SU-DHL-6 (cell line): ENCODE measurements at regions not wholly inside any gene's neighbourhood (a gene's known extent, or its start where the extent isn't known, plus 50 kb on each side); places are given as distances from the start of the nearest gene placed in this dataset.

Experiments
- H2AFZ ChIP-seq: fragments of 200-600 bp; sonication (generic); 2 replicates; pipeline ENCODE4 v1.6.1; 2014; ENCODE audit warnings: low read depth, mild to moderate bottlenecking, moderate library complexity, mixed read lengths, antibody characterized with exemption, low read length; ENCODE audit not compliant: severe bottlenecking
- H3F3A ChIP-seq: fragments of 200-600 bp; shearing (Covaris generic); 2 replicates; pipeline ENCODE4 v1.6.0; 2016; ENCODE audit warnings: antibody characterized with exemption, mild to moderate bottlenecking; ENCODE audit not compliant: insufficient read depth
- H3K27ac ChIP-seq: fragments of 200-600 bp; sonication (generic); 2 replicates; pipeline ENCODE4 v1.5.1; 2016; ENCODE audit warnings: low read depth, mild to moderate bottlenecking, low read length, moderate library complexity, mixed read lengths
- H3K27me3 ChIP-seq: fragments of 200-600 bp; sonication (generic), shearing (Covaris generic); 2 replicates; pipeline ENCODE4 v1.6.0; 2014; ENCODE audit warnings: mild to moderate bottlenecking, low read length
- H3K36me3 ChIP-seq: fragments of 200-600 bp; sonication (generic); 2 replicates; pipeline ENCODE4 v1.6.1; 2014; ENCODE audit warnings: mild to moderate bottlenecking, low read length, mixed read lengths
- H3K4me2 ChIP-seq: fragments of 300-600, 200-600 bp; shearing (Covaris generic), sonication (generic); 2 replicates; pipeline ENCODE4 v1.6.0; 2014; ENCODE audit warnings: low read length, low read depth, mild to moderate bottlenecking; ENCODE audit not compliant: poor library complexity, severe bottlenecking
- H3K4me3 ChIP-seq: fragments of 200-600 bp; sonication (generic); 2 replicates; pipeline ENCODE4 v1.5.1; 2014; ENCODE audit warnings: antibody characterized with exemption, low read length, mild to moderate bottlenecking, mixed read lengths; ENCODE audit not compliant: insufficient read depth, poor library complexity, severe bottlenecking
- H3K79me2 ChIP-seq: fragments of 200-600 bp; sonication (generic); 2 replicates; pipeline ENCODE4 v1.6.1; 2014; ENCODE audit warnings: mild to moderate bottlenecking, low read length, moderate library complexity; ENCODE audit not compliant: insufficient read depth
- H3K9ac ChIP-seq: fragments of 200-600 bp; sonication (generic); 2 replicates; pipeline ENCODE4 v1.7.0; 2014; ENCODE audit warnings: mild to moderate bottlenecking, low read length
- H3K9me2 ChIP-seq: fragments of 200-600 bp; sonication (generic); replicated peaks from 2 replicates; pipeline ENCODE4 v1.6.1; 2014; ENCODE audit warnings: low read length; ENCODE audit not compliant: insufficient read depth
- H3K9me3 ChIP-seq: fragments of 200-600 bp; sonication (generic); 2 replicates; pipeline ENCODE4 v1.6.1; 2014; ENCODE audit warnings: low read length, mixed read lengths; ENCODE audit not compliant: insufficient read depth
- H4K20me1 ChIP-seq: fragments of 200-600 bp; sonication (generic); 2 replicates; pipeline ENCODE4 v1.6.1; 2014; ENCODE audit warnings: low read depth, mild to moderate bottlenecking, antibody characterized with exemption, low read length, moderate library complexity, mixed read lengths
- CTCF ChIP-seq: fragments of 200-600 bp; sonication (generic); IDR thresholded peaks from one replicate; pipeline ENCODE4 v1.5.1; 2017; ENCODE audit warnings: antibody characterized with exemption, mild to moderate bottlenecking, low read length, moderate library complexity; ENCODE audit not compliant: insufficient read depth, poor library complexity, severe bottlenecking
- EZH2phosphoT487 ChIP-seq: fragments of 200-600 bp; sonication (generic), shearing (Covaris generic); conservative IDR thresholded peaks from 2 replicates; pipeline ENCODE4 v1.6.1; 2018; ENCODE audit warnings: mild to moderate bottlenecking, antibody characterized with exemption, low read length, moderate library complexity, mixed read lengths

GRCh38 chr17:73870068-73870467 is 225.8 kb upstream of the SDK2 start:
- Histone ChIP-seq H3K4me3 (no peak overlapping the region), H3K27ac (no peak overlapping the region), H3K27me3 (no peaks in the 10 kb centered on the region), H3K36me3 (no peaks in the 10 kb centered on the region), H3K79me2 (no peaks in the 10 kb centered on the region), H2AFZ (no peak overlapping the region), H3K9ac (no peak overlapping the region), H3K9me2 (no peaks in the 10 kb centered on the region), H4K20me1 (no peaks in the 10 kb centered on the region), H3F3A (no peaks in the 10 kb centered on the region), H3K9me3 (no peaks in the 10 kb centered on the region), H3K4me2 (no peak overlapping the region)
- no peak for TF ChIP-seq CTCF
- TF ChIP-seq EZH2phosphoT487: no peak

- Histone ChIP-seq H3K27me3 (no peaks in the 10 kb centered on the region), H3K4me2 (no peak overlapping the region)
- TF ChIP-seq EZH2phosphoT487: no peak
- no peak for TF ChIP-seq CTCF
These were observed 226.2 kb upstream of the SDK2 start for GRCh38 chr17:73870473-73870872.

GRCh38 chr17:73872816-73873215 is 228.6 kb upstream of the SDK2 start:
- Histone ChIP-seq H3K79me2 (no peaks in the 10 kb centered on the region), H3K9ac (no peak overlapping the region)
- TF ChIP-seq EZH2phosphoT487 (no peak), CTCF (no peak)

More at GRCh38 chr17:73870473-73870872, 226.2 kb upstream of the SDK2 start:
- H3K36me3 ChIP-seq: no peaks in the 10 kb centered on the region
- no peaks in the 10 kb centered on the region for H3K9me3 ChIP-seq
- no peaks in the 10 kb centered on the region for H3K79me2 ChIP-seq
- H3F3A ChIP-seq: no peaks in the 10 kb centered on the region
- no peak overlapping the region for H3K9ac ChIP-seq
- no peaks in the 10 kb centered on the region for H4K20me1 ChIP-seq
- H3K27ac ChIP-seq: no peak overlapping the region
- H2AFZ ChIP-seq: no peak overlapping the region
- H3K9me2 ChIP-seq: no peaks in the 10 kb centered on the region
- no peak overlapping the region for H3K4me3 ChIP-seq

More at GRCh38 chr17:73872816-73873215, 228.6 kb upstream of the SDK2 start:
- H2AFZ ChIP-seq: no peak overlapping the region
- no peaks in the 10 kb centered on the region for H3K9me2 ChIP-seq
- H3K9me3 ChIP-seq: no peaks in the 10 kb centered on the region
- H4K20me1 ChIP-seq: no peaks in the 10 kb centered on the region
- H3K4me3 ChIP-seq: no peak overlapping the region
- no peaks in the 10 kb centered on the region for H3K27me3 ChIP-seq
- H3K36me3 ChIP-seq: no peaks in the 10 kb centered on the region
- no peak overlapping the region for H3K4me2 ChIP-seq
- no peaks in the 10 kb centered on the region for H3F3A ChIP-seq
- H3K27ac ChIP-seq: no peak overlapping the region
